AG10803 (cell line): ENCODE measurements at regions not wholly inside any gene's neighbourhood (a gene's known extent, or its start where the extent isn't known, plus 50 kb on each side); places are given as distances from the start of the nearest gene placed in this dataset.

Experiments
- DNase-seq: peaks from one replicate; pipeline ENCODE4 v3.0.0; 2010; ENCODE audit warnings: low read depth
- H3K4me3 ChIP-seq: 2 replicates; pipeline ENCODE4 v1.5.1; 2011; ENCODE audit warnings: mild to moderate bottlenecking, low read length, control low read depth
- TF ChIP-seq, protein P1 (sequence below): conservative IDR thresholded peaks from 2 replicates; pipeline ENCODE4 v1.5.1; 2011; ENCODE audit warnings: mild to moderate bottlenecking, low read length, control low read depth, inconsistent platforms

- TF ChIP-seq, protein P1, sequence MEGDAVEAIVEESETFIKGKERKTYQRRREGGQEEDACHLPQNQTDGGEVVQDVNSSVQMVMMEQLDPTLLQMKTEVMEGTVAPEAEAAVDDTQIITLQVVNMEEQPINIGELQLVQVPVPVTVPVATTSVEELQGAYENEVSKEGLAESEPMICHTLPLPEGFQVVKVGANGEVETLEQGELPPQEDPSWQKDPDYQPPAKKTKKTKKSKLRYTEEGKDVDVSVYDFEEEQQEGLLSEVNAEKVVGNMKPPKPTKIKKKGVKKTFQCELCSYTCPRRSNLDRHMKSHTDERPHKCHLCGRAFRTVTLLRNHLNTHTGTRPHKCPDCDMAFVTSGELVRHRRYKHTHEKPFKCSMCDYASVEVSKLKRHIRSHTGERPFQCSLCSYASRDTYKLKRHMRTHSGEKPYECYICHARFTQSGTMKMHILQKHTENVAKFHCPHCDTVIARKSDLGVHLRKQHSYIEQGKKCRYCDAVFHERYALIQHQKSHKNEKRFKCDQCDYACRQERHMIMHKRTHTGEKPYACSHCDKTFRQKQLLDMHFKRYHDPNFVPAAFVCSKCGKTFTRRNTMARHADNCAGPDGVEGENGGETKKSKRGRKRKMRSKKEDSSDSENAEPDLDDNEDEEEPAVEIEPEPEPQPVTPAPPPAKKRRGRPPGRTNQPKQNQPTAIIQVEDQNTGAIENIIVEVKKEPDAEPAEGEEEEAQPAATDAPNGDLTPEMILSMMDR, result no peak
- H3K4me3 ChIP-seq, result no peak overlapping the region
- DNase-seq, result no peak
Observed at GRCh38 chr4:136643416-136643815, 888.9 kb downstream of the PCDH18 start.

DNA sequence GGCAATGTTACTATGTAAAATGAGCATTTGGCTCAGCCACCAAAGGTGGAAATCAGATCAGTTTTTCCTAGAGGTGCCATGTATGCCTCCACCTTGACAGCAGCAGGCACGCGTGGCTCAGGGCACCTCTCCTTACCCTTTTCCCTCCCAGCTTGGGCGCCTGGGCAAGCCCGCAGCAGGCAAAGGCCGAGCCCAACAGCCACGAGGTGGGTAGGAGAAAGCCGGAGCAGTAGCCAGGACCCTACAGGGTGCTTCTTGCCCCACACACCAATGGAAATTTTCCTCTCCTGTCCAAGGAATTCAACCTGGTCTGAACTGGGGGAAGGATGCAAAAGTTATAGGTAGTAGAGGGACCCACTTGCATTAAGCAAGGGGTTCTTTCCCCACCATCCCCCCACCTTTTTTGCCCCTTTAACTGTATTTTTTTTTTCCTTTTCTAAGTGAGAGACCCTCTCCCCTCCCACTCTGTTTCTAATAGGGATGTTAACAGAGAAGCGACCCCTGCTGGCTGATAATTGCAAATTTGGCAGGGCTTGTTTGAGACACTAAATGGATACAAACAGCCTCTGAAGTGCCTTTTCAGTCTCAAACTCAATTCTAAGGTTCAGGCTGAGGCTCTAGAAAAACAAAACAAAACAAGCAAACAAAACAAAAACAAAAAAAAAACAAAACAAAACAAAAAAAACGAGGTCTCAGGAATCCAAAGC lies 895.1 kb downstream of the PCDH18 start:
- H3K4me3 ChIP-seq, result no peak overlapping the region
- TF ChIP-seq, protein P1, result 0 out of 2 replicates have a peak, but pooled peaks have one; percentile 11
- no peak for DNase-seq

- H3K4me3 ChIP-seq, result no peak overlapping the region
- DNase-seq, result no peak
- TF ChIP-seq, protein P1, result no peak
Observed at GRCh38 chr4:136636155-136636554, 896.1 kb downstream of the PCDH18 start.

DNA sequence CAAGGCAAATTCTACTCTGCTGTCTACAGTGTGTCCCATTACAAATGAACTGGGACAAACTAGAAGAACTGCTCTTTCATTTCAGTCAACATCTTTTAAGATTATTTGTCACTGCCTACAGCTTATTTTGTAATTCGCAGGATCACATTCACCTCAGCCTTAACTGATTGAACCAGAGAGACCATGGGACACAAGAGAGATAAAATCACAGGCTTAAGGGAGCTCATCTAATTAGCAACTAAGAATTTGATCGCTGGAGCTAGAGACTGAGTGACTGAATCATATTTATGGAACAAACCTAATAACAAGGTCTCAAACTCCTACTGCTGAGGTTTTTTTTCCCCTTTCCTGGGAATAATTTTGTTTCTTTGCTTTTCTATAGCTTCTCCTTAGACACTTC lies 898.2 kb downstream of the PCDH18 start:
- TF ChIP-seq, protein P1, result no peak
- H3K4me3 ChIP-seq, result no peak overlapping the region
- DNase-seq, result no peak

- DNase-seq, result no peak
- TF ChIP-seq, protein P1, result no peak
- no peak overlapping the region for H3K4me3 ChIP-seq
Observed at GRCh38 chr4:136599890-136600289, 932.4 kb downstream of the PCDH18 start.

- no peak overlapping the region for H3K4me3 ChIP-seq
- TF ChIP-seq, protein P1, result no peak
- DNase-seq, result no peak
Observed at GRCh38 chr4:136590440-136590839, 941.9 kb downstream of the PCDH18 start.

DNA sequence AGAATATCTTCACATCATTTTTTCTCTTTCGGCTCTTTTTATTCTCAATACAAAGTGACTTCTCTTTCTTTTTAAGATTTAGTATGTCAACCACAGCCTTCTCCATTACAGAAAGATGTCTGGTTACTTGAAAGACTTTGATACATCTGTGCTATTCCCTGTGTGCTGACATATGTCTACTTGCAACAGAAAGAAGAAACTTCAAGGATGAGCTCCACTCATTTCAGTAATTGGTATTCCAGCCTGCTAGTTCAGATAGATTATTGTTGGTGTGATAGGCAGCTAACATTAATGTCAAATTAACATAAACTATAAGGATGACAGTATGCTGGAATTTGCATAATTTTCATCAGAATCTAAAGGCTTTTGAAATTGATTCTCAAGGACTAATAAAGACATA lies 948.7 kb downstream of the PCDH18 start:
- no peak for DNase-seq
- TF ChIP-seq, protein P1, result no peak
- H3K4me3 ChIP-seq, result no peak overlapping the region
